GM23248 (cell line): ENCODE measurements at regions not wholly inside any gene's neighbourhood (a gene's known extent, or its start where the extent isn't known, plus 50 kb on each side); places are given as distances from the start of the nearest gene placed in this dataset.
"Not testable (repeated sequence)": the region's sequence is repeated elsewhere in the genome, so short reads cannot be mapped to it uniquely, and the experiment has no call there.

Source experiments
- DNase-seq: peaks from one replicate; pipeline ENCODE4 v3.0.0-alpha.2; 2015
- H2AFZ ChIP-seq: fragments of 200-600 bp; sonication (generic); 2 replicates; pipeline ENCODE4 v1.6.1; 2016; ENCODE audit warnings: antibody characterized with exemption
- H3F3A ChIP-seq: fragments of 200-600 bp; sonication (generic); 2 replicates; pipeline ENCODE4 v1.6.1; 2016; ENCODE audit warnings: mild to moderate bottlenecking, antibody characterized with exemption, mixed run types; ENCODE audit not compliant: insufficient read depth
- H3K27ac ChIP-seq: fragments of 200-600 bp; sonication (generic); 2 replicates; pipeline ENCODE4 v1.5.1; 2016; ENCODE audit warnings: mild to moderate bottlenecking
- H3K27me3 ChIP-seq: fragments of 200-600 bp; sonication (generic); replicated peaks from 2 replicates; pipeline ENCODE4 v1.6.1; 2016; ENCODE audit warnings: mild to moderate bottlenecking; ENCODE audit not compliant: insufficient read depth
- H3K36me3 ChIP-seq: fragments of 200-600 bp; sonication (generic); 2 replicates; pipeline ENCODE4 v1.6.1; 2016; ENCODE audit warnings: low read depth, mild to moderate bottlenecking
- H3K4me1 ChIP-seq: fragments of 200-600 bp; sonication (generic); 2 replicates; pipeline ENCODE4 v1.6.1; 2016; ENCODE audit warnings: mild to moderate bottlenecking; ENCODE audit not compliant: insufficient read depth
- H3K4me2 ChIP-seq: fragments of 200-600 bp; sonication (generic); one replicate; pipeline ENCODE4 v1.6.1; 2016; ENCODE audit warnings: mild to moderate bottlenecking; ENCODE audit not compliant: unreplicated experiment
- H3K4me3 ChIP-seq: fragments of 200-600 bp; sonication (generic); 2 replicates; pipeline ENCODE4 v1.5.1; 2016; ENCODE audit warnings: mild to moderate bottlenecking
- H3K79me2 ChIP-seq: fragments of 200-600 bp; sonication (generic); 2 replicates; pipeline ENCODE4 v1.6.1; 2016; ENCODE audit warnings: mild to moderate bottlenecking; ENCODE audit not compliant: insufficient read depth
- H3K9ac ChIP-seq: fragments of 200-600 bp; sonication (generic); 2 replicates; pipeline ENCODE4 v1.6.1; 2016; ENCODE audit warnings: mild to moderate bottlenecking
- H3K9me2 ChIP-seq: fragments of 200-600 bp; sonication (generic); 2 replicates; pipeline ENCODE4 v1.6.1; 2016; ENCODE audit warnings: mixed run types, mild to moderate bottlenecking, moderate library complexity; ENCODE audit not compliant: insufficient read depth
- H3K9me3 ChIP-seq: fragments of 200-600 bp; sonication (generic); one replicate; pipeline ENCODE4 v1.6.1; 2017; ENCODE audit warnings: low read depth
- H4K20me1 ChIP-seq: fragments of 200-600 bp; sonication (generic); 2 replicates; pipeline ENCODE4 v1.6.0; 2016; ENCODE audit not compliant: insufficient read depth
- EZH2 ChIP-seq: fragments of 200-600 bp; sonication (generic); IDR thresholded peaks from 2 replicates; pipeline ENCODE4 v1.6.1; 2018; ENCODE audit warnings: antibody characterized with exemption, mild to moderate bottlenecking; ENCODE audit not compliant: insufficient read depth, poor library complexity, severe bottlenecking
- EZH2phosphoT487 ChIP-seq: fragments of 200-600 bp; sonication (generic); IDR thresholded peaks from 2 replicates; pipeline ENCODE4 v1.6.1; 2018; ENCODE audit warnings: antibody characterized with exemption, moderate library complexity, mild to moderate bottlenecking, low read depth; ENCODE audit not compliant: insufficient read depth
- WGBS, 2 experiments: methylation state at CpG; one replicate each; pipeline ENCODE4 v1.1.6; 2015 to 2017; ENCODE audit warnings: low lambda C conversion rate in 2 of 2, low coverage in 1 of 2; ENCODE audit errors: missing lambda C conversion rate in 2 of 2; 5-methylcytosine and 5-hydroxymethylcytosine counted together
- in situ Hi-C: fragments of 300-500 bp; cut with MboI; formaldehyde crosslinking; loops from 2 replicates; pipeline ENCODE4 v1.15.0; 2020

- H3K4me2 ChIP-seq: no peak overlapping the region
- H3K79me2 ChIP-seq: no peaks in the 10 kb centered on the region
- H3F3A ChIP-seq: no peaks in the 10 kb centered on the region
- H3K9me3 ChIP-seq: no peaks in the 10 kb centered on the region
- H4K20me1 ChIP-seq: no peaks in the 10 kb centered on the region
- no peak for DNase-seq
- H2AFZ ChIP-seq: no peak overlapping the region
- no peak overlapping the region for H3K27ac ChIP-seq
- no peaks in the 10 kb centered on the region for H3K9me2 ChIP-seq
- in situ Hi-C loops: no loop called here
- WGBS, 2 experiments: 69 to 72% methylated on average over 6 of the region's 6 CpGs
- H3K9ac ChIP-seq: no peak overlapping the region
- no peaks in the 10 kb centered on the region for H3K36me3 ChIP-seq
- no peaks in the 10 kb centered on the region for H3K4me1 ChIP-seq
- TF ChIP-seq EZH2: no peak
- no peak for TF ChIP-seq EZH2phosphoT487
- no peaks in the 10 kb centered on the region for H3K27me3 ChIP-seq
- no peak overlapping the region for H3K4me3 ChIP-seq
Observed at GRCh38 chr12:124648710-124649384, 81.4 kb upstream of the NCOR2 start.

GRCh38 chr12:124647316-124647715 lies 79.9 kb upstream of the NCOR2 start:
- no peak overlapping the region for H3K4me3 ChIP-seq
- no peak overlapping the region for H2AFZ ChIP-seq
- H3K79me2 ChIP-seq: no peaks in the 10 kb centered on the region
- in situ Hi-C loops: no loop called here
- H3K4me2 ChIP-seq: no peak overlapping the region
- no peak overlapping the region for H3K27ac ChIP-seq
- H3K27me3 ChIP-seq: no peaks in the 10 kb centered on the region
- H3K4me1 ChIP-seq: no peaks in the 10 kb centered on the region
- no peak for TF ChIP-seq EZH2phosphoT487
- no peaks in the 10 kb centered on the region for H3K36me3 ChIP-seq
- DNase-seq: no peak
- H3K9me3 ChIP-seq: no peaks in the 10 kb centered on the region
- 81 to 82% methylated on average over 6 of the region's 6 CpGs for WGBS, 2 experiments
- no peaks in the 10 kb centered on the region for H3F3A ChIP-seq
- no peak overlapping the region for H3K9ac ChIP-seq
- H4K20me1 ChIP-seq: no peaks in the 10 kb centered on the region
- no peaks in the 10 kb centered on the region for H3K9me2 ChIP-seq

- TF ChIP-seq EZH2phosphoT487: no peak
- in situ Hi-C loops: no loop called here
- Histone ChIP-seq H3F3A (no peaks in the 10 kb centered on the region), H3K9ac (peak overlapping the region; percentile 44; the same call in 1 of the 2 replicates), H3K79me2 (no peaks in the 10 kb centered on the region), H2AFZ (peak overlapping the region; percentile 80), H3K9me2 (no peaks in the 10 kb centered on the region), H3K27me3 (no peaks in the 10 kb centered on the region), H3K9me3 (no peaks in the 10 kb centered on the region), H3K4me2 (peak overlapping the region; percentile 81), H3K4me1 (no peaks in the 10 kb centered on the region), H4K20me1 (no peaks in the 10 kb centered on the region), H3K27ac (no peak overlapping the region), H3K4me3 (peak overlapping the region; percentile 54), H3K36me3 (no peaks in the 10 kb centered on the region)
- peak; percentile 22 for DNase-seq
- WGBS, 2 experiments: 23 to 33% methylated on average over 24 to 34 of the region's 34 CpGs
Observed at GRCh38 chr12:124646385-124647230, 79.2 kb upstream of the NCOR2 start.

GRCh38 chr12:124645530-124646244 lies 78.3 kb upstream of the NCOR2 start:
- no peaks in the 10 kb centered on the region for H3F3A ChIP-seq
- in situ Hi-C loops: no loop called here
- H3K36me3 ChIP-seq: no peaks in the 10 kb centered on the region
- no peak for TF ChIP-seq EZH2phosphoT487
- no peak for TF ChIP-seq EZH2
- H4K20me1 ChIP-seq: no peaks in the 10 kb centered on the region
- H3K4me2 ChIP-seq: peak overlapping the region; percentile 81
- no peaks in the 10 kb centered on the region for H3K27me3 ChIP-seq
- WGBS, 2 experiments: 75 to 80% methylated on average over 17 to 18 of the region's 18 CpGs
- no peaks in the 10 kb centered on the region for H3K79me2 ChIP-seq
- H3K9me3 ChIP-seq: no peaks in the 10 kb centered on the region
- peak overlapping the region; percentile 80; the same call in 1 of the 2 replicates for H2AFZ ChIP-seq
- no peaks in the 10 kb centered on the region for H3K4me1 ChIP-seq
- H3K9ac ChIP-seq: no peak overlapping the region
- H3K27ac ChIP-seq: no peak overlapping the region
- DNase-seq: no peak
- no peaks in the 10 kb centered on the region for H3K9me2 ChIP-seq
- H3K4me3 ChIP-seq: no peak overlapping the region

GRCh38 chr12:124643768-124644167 lies 76.4 kb upstream of the NCOR2 start:
- H3F3A ChIP-seq, H3K79me2 ChIP-seq, H3K4me2 ChIP-seq, H3K27me3 ChIP-seq, H3K9ac ChIP-seq, DNase-seq, H3K36me3 ChIP-seq, H3K27ac ChIP-seq, H3K4me3 ChIP-seq, H4K20me1 ChIP-seq, H2AFZ ChIP-seq, H3K9me2 ChIP-seq, H3K9me3 ChIP-seq, in situ Hi-C loops, H3K4me1 ChIP-seq: not testable (repeated sequence)
- 92 to 94% methylated on average over 6 of the region's 6 CpGs for WGBS, 2 experiments
